ENCODE measurements at regions not wholly inside any gene's neighbourhood (a gene's known extent, or its start where the extent isn't known, plus 50 kb on each side); places are given as distances from the start of the nearest gene placed in this dataset.

- TF ChIP-seq TCF3 (CRISPR knock-in tag; IDR thresholded peaks at IDR 0.05): no peak
- TF ChIP-seq TAF1 (IDR thresholded peaks at IDR 0.05; ENCODE audit: control insufficient read depth, extremely low read depth, insufficient read depth, low read length, severe bottlenecking): no peak
Observed at GRCh38 chr6:130527173-130527572, 161.4 kb downstream of the TMEM200A start.
